Hepatocyte (in vitro differentiated cells): ENCODE measurements at regions not wholly inside any gene's neighbourhood (a gene's known extent, or its start where the extent isn't known, plus 50 kb on each side); places are given as distances from the start of the nearest gene placed in this dataset.

ENCODE experiments used
- EZH2 ChIP-seq: fragments of 200-600 bp; sonication (generic); IDR thresholded peaks from 2 replicates; pipeline ENCODE4 v1.6.1; 2016; ENCODE audit warnings: antibody characterized with exemption, mild to moderate bottlenecking, borderline replicate concordance
- TF ChIP-seq, protein P1 (sequence below): fragments of 200-600 bp; sonication (generic); IDR thresholded peaks from 2 replicates; pipeline ENCODE4 v1.5.1; 2016; ENCODE audit warnings: antibody characterized with exemption, mild to moderate bottlenecking; ENCODE audit not compliant: poor library complexity

DNA sequence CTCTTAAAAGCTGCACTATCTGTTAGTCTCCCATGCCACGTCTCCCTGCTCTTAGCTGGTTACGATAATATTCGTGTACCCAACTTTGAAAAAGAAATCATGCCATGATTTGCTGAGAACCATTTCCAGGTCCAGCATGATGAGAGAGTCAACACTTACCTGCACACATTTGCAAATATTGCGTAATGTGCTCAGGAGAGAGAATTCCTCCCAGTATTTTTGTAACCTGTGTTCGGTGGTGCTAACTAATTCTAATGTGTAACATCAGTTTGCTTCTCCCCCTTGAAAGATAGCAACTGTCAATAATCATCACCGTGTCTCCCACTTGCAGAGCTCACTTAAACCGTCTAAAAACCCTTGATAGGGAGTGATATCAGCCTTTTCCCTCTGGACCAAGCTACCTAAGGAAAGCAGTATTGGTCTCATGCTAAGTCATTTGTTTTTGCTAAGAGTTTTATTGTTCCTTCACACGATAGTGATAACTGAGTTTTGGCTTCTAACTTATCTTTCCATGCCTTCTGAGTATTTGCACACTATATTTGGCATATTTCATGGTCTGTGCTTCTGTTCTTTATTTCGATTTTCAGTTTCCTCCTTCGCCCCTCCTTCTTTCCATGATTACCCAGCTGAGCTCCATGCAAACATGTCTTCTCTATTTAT, 61.1 kb upstream of the IRF2BP2 start:
- TF ChIP-seq, protein P1, sequence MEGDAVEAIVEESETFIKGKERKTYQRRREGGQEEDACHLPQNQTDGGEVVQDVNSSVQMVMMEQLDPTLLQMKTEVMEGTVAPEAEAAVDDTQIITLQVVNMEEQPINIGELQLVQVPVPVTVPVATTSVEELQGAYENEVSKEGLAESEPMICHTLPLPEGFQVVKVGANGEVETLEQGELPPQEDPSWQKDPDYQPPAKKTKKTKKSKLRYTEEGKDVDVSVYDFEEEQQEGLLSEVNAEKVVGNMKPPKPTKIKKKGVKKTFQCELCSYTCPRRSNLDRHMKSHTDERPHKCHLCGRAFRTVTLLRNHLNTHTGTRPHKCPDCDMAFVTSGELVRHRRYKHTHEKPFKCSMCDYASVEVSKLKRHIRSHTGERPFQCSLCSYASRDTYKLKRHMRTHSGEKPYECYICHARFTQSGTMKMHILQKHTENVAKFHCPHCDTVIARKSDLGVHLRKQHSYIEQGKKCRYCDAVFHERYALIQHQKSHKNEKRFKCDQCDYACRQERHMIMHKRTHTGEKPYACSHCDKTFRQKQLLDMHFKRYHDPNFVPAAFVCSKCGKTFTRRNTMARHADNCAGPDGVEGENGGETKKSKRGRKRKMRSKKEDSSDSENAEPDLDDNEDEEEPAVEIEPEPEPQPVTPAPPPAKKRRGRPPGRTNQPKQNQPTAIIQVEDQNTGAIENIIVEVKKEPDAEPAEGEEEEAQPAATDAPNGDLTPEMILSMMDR, result no peak
- no peak for TF ChIP-seq EZH2
